H1 (cell line): ENCODE measurements at regions not wholly inside any gene's neighbourhood (a gene's known extent, or its start where the extent isn't known, plus 50 kb on each side); places are given as distances from the start of the nearest gene placed in this dataset.

Source experiments
- ATF3 ChIP-seq: IDR thresholded peaks from 2 replicates; pipeline ENCODE4 v1.6.1; 2011; ENCODE audit warnings: low read depth, mild to moderate bottlenecking, low read length; ENCODE audit not compliant: insufficient read depth
- CBX8 ChIP-seq: fragments of 300-800, 300-1000 bp; sonication (generic); IDR thresholded peaks from 2 replicates; pipeline ENCODE4 v1.7.1; 2016; ENCODE audit warnings: low read depth, low read length, borderline replicate concordance
- CHD2 ChIP-seq: IDR thresholded peaks from 2 replicates; pipeline ENCODE4 v1.6.1; 2012; ENCODE audit warnings: low read length, improper control_type of control experiment
- EZH2 ChIP-seq: fragments of 200-600 bp; sonication (generic); IDR thresholded peaks from 2 replicates; pipeline ENCODE4 v1.7.1; 2012; ENCODE audit warnings: low read depth, mild to moderate bottlenecking, moderate library complexity, low read length, inconsistent platforms; ENCODE audit not compliant: severe bottlenecking
- GABPA ChIP-seq: IDR thresholded peaks from 2 replicates; pipeline ENCODE4 v1.6.1; 2011; ENCODE audit warnings: mild to moderate bottlenecking, low read length, moderate library complexity, borderline replicate concordance; ENCODE audit not compliant: insufficient read depth
- NRF1 ChIP-seq: IDR thresholded peaks from 2 replicates; pipeline ENCODE4 v1.6.1; 2011; ENCODE audit warnings: mild to moderate bottlenecking, low read depth, low read length, improper control_type of control experiment
- POLR2A ChIP-seq, 2 experiments: IDR thresholded peaks; 1 replicate in 1 of 2; 2 replicates in 1 of 2; pipeline ENCODE4 v1.6.1; 2011; ENCODE audit warnings: low read depth in 2 of 2, low read length in 2 of 2, mild to moderate bottlenecking in 2 of 2; ENCODE audit errors: control extremely low read depth in 1 of 2
- POLR2AphosphoS5 ChIP-seq: IDR thresholded peaks from 2 replicates; pipeline ENCODE4 v1.6.1; 2011; ENCODE audit warnings: low read depth, low read length
- RAD21 ChIP-seq, 2 experiments: IDR thresholded peaks in 1 of 2; conservative IDR thresholded peaks in 1 of 2; 2 replicates each; pipeline ENCODE4 v1.6.1; 2011; ENCODE audit warnings: low read depth in 2 of 2, low read length in 2 of 2, improper control_type of control experiment in 1 of 2, inconsistent platforms in 1 of 2, mild to moderate bottlenecking in 1 of 2, moderate library complexity in 1 of 2
- TEAD4 ChIP-seq: IDR thresholded peaks from 2 replicates; pipeline ENCODE4 v1.6.1; 2012; ENCODE audit warnings: low read depth, low read length, inconsistent platforms, mixed read lengths
- TF ChIP-seq, protein P1 (sequence below), 3 experiments: IDR thresholded peaks; 1 replicate in 2 of 3; 2 replicates in 1 of 3; pipeline versions ENCODE4 v1.5.1 to v1.6.1; 2011; ENCODE audit warnings: low read length in 3 of 3, mild to moderate bottlenecking in 3 of 3, inconsistent platforms in 2 of 3, low read depth in 1 of 3, moderate library complexity in 1 of 3; ENCODE audit not compliant: insufficient read depth in 1 of 3; ENCODE audit errors: control extremely low read depth in 1 of 3

GRCh38 chr10:30154561-30154960, 95.2 kb upstream of the JCAD start:
- TF ChIP-seq, protein P1, sequence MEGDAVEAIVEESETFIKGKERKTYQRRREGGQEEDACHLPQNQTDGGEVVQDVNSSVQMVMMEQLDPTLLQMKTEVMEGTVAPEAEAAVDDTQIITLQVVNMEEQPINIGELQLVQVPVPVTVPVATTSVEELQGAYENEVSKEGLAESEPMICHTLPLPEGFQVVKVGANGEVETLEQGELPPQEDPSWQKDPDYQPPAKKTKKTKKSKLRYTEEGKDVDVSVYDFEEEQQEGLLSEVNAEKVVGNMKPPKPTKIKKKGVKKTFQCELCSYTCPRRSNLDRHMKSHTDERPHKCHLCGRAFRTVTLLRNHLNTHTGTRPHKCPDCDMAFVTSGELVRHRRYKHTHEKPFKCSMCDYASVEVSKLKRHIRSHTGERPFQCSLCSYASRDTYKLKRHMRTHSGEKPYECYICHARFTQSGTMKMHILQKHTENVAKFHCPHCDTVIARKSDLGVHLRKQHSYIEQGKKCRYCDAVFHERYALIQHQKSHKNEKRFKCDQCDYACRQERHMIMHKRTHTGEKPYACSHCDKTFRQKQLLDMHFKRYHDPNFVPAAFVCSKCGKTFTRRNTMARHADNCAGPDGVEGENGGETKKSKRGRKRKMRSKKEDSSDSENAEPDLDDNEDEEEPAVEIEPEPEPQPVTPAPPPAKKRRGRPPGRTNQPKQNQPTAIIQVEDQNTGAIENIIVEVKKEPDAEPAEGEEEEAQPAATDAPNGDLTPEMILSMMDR (IDR thresholded peaks at IDR 0.05; ENCODE audit: control extremely low read depth in 1 of 3, insufficient read depth in 1 of 3, low read depth in 1 of 3, low read length in 3 of 3), result no peak
- TF ChIP-seq TEAD4 (no peak), CBX8 (no peak), GABPA (no peak), POLR2AphosphoS5 (no peak), EZH2 (no peak), POLR2A (IDR thresholded peaks at IDR 0.05; ENCODE audit: control extremely low read depth in 1 of 2, low read depth in 2 of 2, low read length in 2 of 2) (no peak), ATF3 (no peak), RAD21 (IDR thresholded peaks at IDR 0.05 in 1 of 2, conservative IDR thresholded peaks at IDR 0.05 in 1 of 2; ENCODE audit: low read depth in 2 of 2, low read length in 2 of 2) (no peak), NRF1 (no peak), CHD2 (no peak)
